IMR-90 (cell line): ENCODE measurements at regions not wholly inside any gene's neighbourhood (a gene's known extent, or its start where the extent isn't known, plus 50 kb on each side); places are given as distances from the start of the nearest gene placed in this dataset.

Experiments used
- ATAC-seq: fragments of 200-7000 bp; cut with Tn5 transposase; 2 replicates; pipeline ENCODE4 v1.9.1; 2020; ENCODE audit warnings: low read depth, mild to moderate bottlenecking, moderate library complexity
- BruUV-seq: library from RNA; stranded (reverse); fragments of 400-500 nt; replicated peaks from 2 replicates; lab custom pipeline; 2021; lab: Mats Ljungman, UMichigan
- CTCF ChIA-PET: fragments of 300-600 bp; formaldehyde crosslinking; extraction: SDS; loops from one replicate; lab custom pipeline; 2021; ENCODE audit warnings: antibody characterized with exemption; lab: Yijun Ruan, JAX
- POLR2A ChIA-PET: fragments of 300-600 bp; sonication (Branson Sonifier 250); formaldehyde crosslinking; loops from one replicate; lab custom pipeline; 2022; ENCODE audit warnings: antibody characterized with exemption; ENCODE audit not compliant: unreplicated experiment; lab: Charles Lee
- DNase-seq: peaks from one replicate; pipeline ENCODE4 v3.0.0; 2013
- H2AFZ ChIP-seq: replicated peaks from 2 replicates; pipeline ENCODE3; 2013; ENCODE audit warnings: low read length, mild to moderate bottlenecking; ENCODE audit not compliant: poor library complexity
- H2AK5ac ChIP-seq: 2 replicates; pipeline ENCODE4 v1.6.1; 2013; ENCODE audit warnings: low read depth, low read length, inconsistent platforms
- H2AK9ac ChIP-seq: replicated peaks from 2 replicates; pipeline ENCODE3; 2013; ENCODE audit warnings: mild to moderate bottlenecking, low read depth, low read length, moderate library complexity; ENCODE audit not compliant: poor library complexity
- H2BK120ac ChIP-seq: 2 replicates; pipeline ENCODE4 v1.6.1; 2013; ENCODE audit warnings: low read depth, low read length, inconsistent platforms
- H2BK15ac ChIP-seq: 3 replicates; pipeline ENCODE4 v1.6.1; 2013; ENCODE audit warnings: low read depth, low read length, inconsistent platforms
- H2BK20ac ChIP-seq: 2 replicates; pipeline ENCODE4 v1.6.1; 2013; ENCODE audit warnings: low read depth, mild to moderate bottlenecking, inconsistent platforms, low read length, moderate library complexity
- H2BK5ac ChIP-seq: 2 replicates; pipeline ENCODE4 v1.6.1; 2013; ENCODE audit warnings: mild to moderate bottlenecking, low read depth, low read length, inconsistent platforms; ENCODE audit not compliant: poor library complexity, severe bottlenecking
- H3K14ac ChIP-seq: replicated peaks from 2 replicates; pipeline ENCODE4 v1.6.1; 2013; ENCODE audit warnings: low read depth, low read length, inconsistent platforms
- H3K18ac ChIP-seq: 2 replicates; pipeline ENCODE4 v1.6.1; 2013; ENCODE audit warnings: low read depth, low read length, control low read depth
- H3K23ac ChIP-seq: 2 replicates; pipeline ENCODE4 v1.6.1; 2013; ENCODE audit warnings: low read depth, low read length, inconsistent platforms
- H3K27ac ChIP-seq: 2 replicates; pipeline ENCODE4 v1.5.1; 2013; ENCODE audit warnings: mild to moderate bottlenecking, control low read depth, low read length; ENCODE audit not compliant: insufficient read depth
- H3K27me3 ChIP-seq: 2 replicates; pipeline ENCODE4 v1.6.1; 2013; ENCODE audit warnings: low read length; ENCODE audit not compliant: control insufficient read depth, insufficient read depth
- H3K36me3 ChIP-seq: 2 replicates; pipeline ENCODE4 v1.6.1; 2013; ENCODE audit warnings: low read length, mixed read lengths; ENCODE audit not compliant: control insufficient read depth, insufficient read depth
- H3K4ac ChIP-seq: 2 replicates; pipeline ENCODE4 v1.6.1; 2013; ENCODE audit warnings: low read depth, low read length, inconsistent platforms
- H3K4me1 ChIP-seq: 2 replicates; pipeline ENCODE4 v1.6.1; 2013; ENCODE audit warnings: low read length, mixed read lengths; ENCODE audit not compliant: control insufficient read depth, insufficient read depth
- H3K4me2 ChIP-seq: 2 replicates; pipeline ENCODE4 v1.6.1; 2013; ENCODE audit warnings: low read depth, mild to moderate bottlenecking, control low read depth, low read length, moderate library complexity
- H3K4me3 ChIP-seq: 2 replicates; pipeline ENCODE4 v1.5.1; 2013; ENCODE audit warnings: low read depth, mild to moderate bottlenecking, control low read depth, low read length, moderate library complexity; ENCODE audit not compliant: insufficient read depth
- H3K56ac ChIP-seq: 2 replicates; pipeline ENCODE4 v1.6.1; 2013; ENCODE audit warnings: low read length, inconsistent platforms; ENCODE audit not compliant: insufficient read depth; ENCODE audit errors: extremely low read depth
- H3K79me1 ChIP-seq, 2 experiments: 2 replicates each; pipeline ENCODE4 v1.6.1; 2013; ENCODE audit warnings: low read length in 2 of 2, inconsistent platforms in 1 of 2, low read depth in 1 of 2
- H3K9ac ChIP-seq: 2 replicates; pipeline ENCODE4 v1.6.1; 2013; ENCODE audit warnings: low read depth, low read length, control low read depth
- H3K9me1 ChIP-seq: 2 replicates; pipeline ENCODE4 v1.6.1; 2013; ENCODE audit warnings: low read length, inconsistent platforms; ENCODE audit not compliant: insufficient read depth
- H3K9me3 ChIP-seq: 2 replicates; pipeline ENCODE4 v1.6.1; 2013; ENCODE audit warnings: low read length; ENCODE audit not compliant: control insufficient read depth, insufficient read depth
- H4K20me1 ChIP-seq: 2 replicates; pipeline ENCODE4 v1.6.1; 2013; ENCODE audit warnings: low read length, inconsistent platforms; ENCODE audit not compliant: insufficient read depth
- H4K5ac ChIP-seq: 2 replicates; pipeline ENCODE4 v1.6.1; 2013; ENCODE audit warnings: mild to moderate bottlenecking, low read depth, low read length, control low read depth
- H4K8ac ChIP-seq, 2 experiments: 2 replicates each; pipeline ENCODE4 v1.6.1; 2013; ENCODE audit warnings: low read depth in 2 of 2, low read length in 2 of 2, control low read depth in 1 of 2, inconsistent platforms in 1 of 2
- H4K91ac ChIP-seq: 2 replicates; pipeline ENCODE4 v1.6.1; 2013; ENCODE audit warnings: low read depth, low read length, inconsistent platforms; ENCODE audit not compliant: insufficient read depth
- CEBPB ChIP-seq: IDR thresholded peaks from 2 replicates; pipeline ENCODE4 v1.6.1; 2012; ENCODE audit warnings: low read depth, low read length, improper control_type of control experiment
- CHD1 ChIP-seq: IDR thresholded peaks from 2 replicates; pipeline ENCODE4 v1.6.1; 2012; ENCODE audit warnings: low read depth, low read length, improper control_type of control experiment
- ELK1 ChIP-seq: fragments of 150-350 bp; IDR thresholded peaks from 2 replicates; pipeline ENCODE4 v1.6.1; 2016; ENCODE audit warnings: low read depth, mild to moderate bottlenecking, low read length, moderate library complexity, borderline replicate concordance
- FOS ChIP-seq: fragments of 150-350 bp; IDR thresholded peaks from 2 replicates; pipeline ENCODE4 v1.6.1; 2016; ENCODE audit warnings: low read depth, low read length
- MAFK ChIP-seq: IDR thresholded peaks from 2 replicates; pipeline ENCODE4 v1.6.1; 2012; ENCODE audit warnings: low read depth, low read length, improper control_type of control experiment
- MXI1 ChIP-seq: IDR thresholded peaks from 2 replicates; pipeline ENCODE4 v1.6.1; 2012; ENCODE audit warnings: low read depth, mild to moderate bottlenecking, low read length, moderate library complexity, borderline replicate concordance
- NFE2L2 ChIP-seq: fragments of 150-350 bp; IDR thresholded peaks from 2 replicates; pipeline ENCODE4 v1.6.1; 2016; ENCODE audit warnings: low read depth, mild to moderate bottlenecking, low read length
- POLR2A ChIP-seq: IDR thresholded peaks from 2 replicates; pipeline ENCODE4 v1.6.1; 2012; ENCODE audit warnings: mild to moderate bottlenecking, low read depth, low read length
- RAD21 ChIP-seq: IDR thresholded peaks from 2 replicates; pipeline ENCODE4 v1.6.1; 2012; ENCODE audit warnings: low read length, improper control_type of control experiment
- RCOR1 ChIP-seq: IDR thresholded peaks from 2 replicates; pipeline ENCODE4 v1.6.1; 2012; ENCODE audit warnings: mild to moderate bottlenecking, low read length, improper control_type of control experiment; ENCODE audit not compliant: insufficient replicate concordance
- RFX5 ChIP-seq: IDR thresholded peaks from 2 replicates; pipeline ENCODE4 v1.8.0; 2012; ENCODE audit warnings: low read depth, mild to moderate bottlenecking, low read length, moderate library complexity
- SMC3 ChIP-seq: fragments of 150-350 bp; IDR thresholded peaks from 2 replicates; pipeline ENCODE4 v1.6.1; 2016; ENCODE audit warnings: low read depth, mild to moderate bottlenecking, antibody characterized with exemption, low read length, moderate library complexity
- USF2 ChIP-seq: fragments of 150-350 bp; IDR thresholded peaks from 2 replicates; pipeline ENCODE4 v1.6.1; 2017; ENCODE audit warnings: mild to moderate bottlenecking, antibody characterized with exemption, low read length, low read depth
- WGBS, 2 experiments: methylation state at CpG; one replicate each; pipeline versions ENCODE4 v1.1.5 to v1.1.7; 2013; ENCODE audit warnings: missing lambda C conversion rate in 2 of 2; ENCODE audit not compliant: insufficient read length in 1 of 2; ENCODE audit errors: extremely low coverage in 2 of 2; 5-methylcytosine and 5-hydroxymethylcytosine counted together
- dilution Hi-C: fragments of 300-500 bp; cut with HindIII; formaldehyde crosslinking; loops from one replicate; pipeline ENCODE4 v1.14.3; 2018; ENCODE audit warnings: low sequenced_read_pairs; ENCODE audit not compliant: unreplicated experiment
- in situ Hi-C: fragments of 300-500 bp; cut with MboI; formaldehyde crosslinking; loops from 3 replicates; pipeline ENCODE4 v1.14.3; 2019; ENCODE audit warnings: low sequenced_read_pairs, inconsistent platforms, mixed read lengths
- intact Hi-C: fragments of 100-400 bp; cut with micrococcal nuclease; formaldehyde crosslinking; loops from 2 replicates; pipeline ENCODE4 v1.10.0; 2022

GRCh38 chr1:57741521-57741920 is 317.7 kb upstream of the DAB1 start:
- TF ChIP-seq RAD21: no peak
- no peak for TF ChIP-seq RCOR1
- no peak for TF ChIP-seq NFE2L2
- no peak for TF ChIP-seq MXI1
- TF ChIP-seq FOS: no peak
- no peak for TF ChIP-seq CEBPB
- no peak for TF ChIP-seq SMC3
- TF ChIP-seq ELK1: no peak
- TF ChIP-seq RFX5: no peak
- TF ChIP-seq POLR2A: no peak
- TF ChIP-seq USF2: no peak
- TF ChIP-seq CHD1: no peak
- no peak for TF ChIP-seq MAFK
- Histone ChIP-seq H4K8ac (no peak overlapping the region), H2AFZ (no peak overlapping the region), H3K9me1 (no peaks in the 10 kb centered on the region), H4K91ac (no peak overlapping the region), H4K5ac (no peak overlapping the region), H3K56ac (no peak overlapping the region), H3K18ac (no peak overlapping the region), H2AK5ac (no peak overlapping the region), H3K4me2 (no peak overlapping the region), H3K9me3 (no peaks in the 10 kb centered on the region), H3K79me1 (no peaks in the 10 kb centered on the region), H2BK15ac (no peak overlapping the region), H3K23ac (no peak overlapping the region), H3K27me3 (no peaks in the 10 kb centered on the region), H2BK120ac (no peak overlapping the region), H3K4ac (no peak overlapping the region), H2BK5ac (no peak overlapping the region), H3K27ac (no peak overlapping the region), H2AK9ac (no peak overlapping the region), H4K20me1 (no peaks in the 10 kb centered on the region), H3K4me3 (no peak overlapping the region), H2BK20ac (no peak overlapping the region), H3K36me3 (no peaks in the 10 kb centered on the region), H3K9ac (no peak overlapping the region), H3K4me1 (no peaks in the 10 kb centered on the region), H3K14ac (no peak overlapping the region)
- intact Hi-C loops (no loop called here), in situ Hi-C loops (no loop called here), dilution Hi-C loops (no loop called here)
- ChIA-PET CTCF (no interaction called here), POLR2A (no interaction called here)
- 36% methylated on average over 2 of the region's 4 CpGs; no CpG with 5 or more reads in 1 of the 2 experiments for whole genome bisulfite sequencing, 2 experiments
- no peak for DNase-seq
- BruUV-seq: no TSS peak
- no peak for ATAC-seq
